SK-N-SH (cell line): ENCODE measurements at regions not wholly inside any gene's neighbourhood (a gene's known extent, or its start where the extent isn't known, plus 50 kb on each side); places are given as distances from the start of the nearest gene placed in this dataset.

Experiments used
- CTCF ChIA-PET: fragments of 300-600, 350-600 bp; formaldehyde crosslinking; extraction: SDS; loops from one replicate; lab custom pipeline; 2021; lab: Yijun Ruan, JAX
- POLR2A ChIA-PET: fragments of 350-600 bp; sonication (Branson Sonifier 250); formaldehyde crosslinking; extraction: SDS; loops from one replicate; lab custom pipeline; 2020; ENCODE audit warnings: antibody characterized with exemption, inconsistent platforms; lab: Yijun Ruan, JAX
- DNase-seq: peaks from one replicate; pipeline ENCODE4 v3.0.0; 2012
- H2AFZ ChIP-seq: fragments of 200-600 bp; sonication (generic); 2 replicates; pipeline ENCODE4 v1.8.1; 2016; ENCODE audit warnings: antibody characterized with exemption, mild to moderate bottlenecking, low read depth
- H3F3A ChIP-seq: fragments of 200-600 bp; sonication (generic); replicated peaks from 2 replicates; pipeline ENCODE3; 2016; ENCODE audit warnings: antibody characterized with exemption, mild to moderate bottlenecking; ENCODE audit not compliant: insufficient read depth
- H3K27ac ChIP-seq, 2 experiments: fragments of 200-500 bp in 1 of 2; fragments of 200-600 bp in 1 of 2; sonication (Bioruptor generic) in 1 of 2; sonication (generic), shearing (Covaris generic) in 1 of 2; 2 replicates each; pipeline versions ENCODE4 v1.5.1 to v1.6.1; 2014 to 2016; ENCODE audit warnings: low read depth in 2 of 2, inconsistent platforms in 1 of 2, low read length in 1 of 2, mild to moderate bottlenecking in 1 of 2, mixed read lengths in 1 of 2
- H3K27me3 ChIP-seq: fragments of 200-600 bp; sonication (generic), shearing (Covaris generic); 2 replicates; pipeline ENCODE4 v1.6.1; 2016; ENCODE audit warnings: mixed run types; ENCODE audit not compliant: insufficient read depth
- H3K36me3 ChIP-seq, 2 experiments: fragments of 200-500 bp in 1 of 2; fragments of 200-600 bp in 1 of 2; sonication (Bioruptor generic) in 1 of 2; sonication (generic) in 1 of 2; replicated peaks in 1 of 2; 2 replicates each; pipeline versions ENCODE3 to v1.5.1; 2014 to 2016; ENCODE audit warnings: low read length in 1 of 2, mild to moderate bottlenecking in 1 of 2; ENCODE audit not compliant: insufficient read depth in 2 of 2, control insufficient read depth in 1 of 2
- H3K4me1 ChIP-seq, 2 experiments: fragments of 200-500 bp in 1 of 2; fragments of 200-600 bp in 1 of 2; sonication (Bioruptor generic) in 1 of 2; sonication (generic), shearing (Covaris generic) in 1 of 2; 2 replicates each; pipeline versions ENCODE4 v1.5.1 to v1.6.1; 2014 to 2016; ENCODE audit warnings: low read depth in 1 of 2, low read length in 1 of 2, mixed run types in 1 of 2; ENCODE audit not compliant: insufficient read depth in 2 of 2, control insufficient read depth in 1 of 2
- H3K4me2 ChIP-seq: fragments of 200-600 bp; sonication (generic), shearing (Covaris generic); 2 replicates; pipeline ENCODE4 v1.6.1; 2017; ENCODE audit warnings: mixed run types
- H3K4me3 ChIP-seq, 2 experiments: fragments of 200-500 bp in 1 of 2; fragments of 200-600 bp in 1 of 2; sonication (Bioruptor generic) in 1 of 2; sonication (generic), shearing (Covaris generic) in 1 of 2; 2 replicates each; pipeline versions ENCODE4 v1.5.1 to v1.8.1; 2014 to 2016; ENCODE audit warnings: low read depth in 2 of 2, inconsistent platforms in 1 of 2, low read length in 1 of 2, mild to moderate bottlenecking in 1 of 2, mixed read lengths in 1 of 2, moderate library complexity in 1 of 2
- H3K79me2 ChIP-seq: fragments of 200-600 bp; sonication (generic); 2 replicates; pipeline ENCODE4 v1.8.1; 2017; ENCODE audit warnings: mild to moderate bottlenecking; ENCODE audit not compliant: insufficient read depth
- H3K9ac ChIP-seq: fragments of 200-600 bp; sonication (generic); 2 replicates; pipeline ENCODE4 v1.6.1; 2017; ENCODE audit warnings: mixed run types
- H3K9me2 ChIP-seq: fragments of 200-600 bp; sonication (generic); 2 replicates; pipeline ENCODE4 v1.6.1; 2017; ENCODE audit warnings: mixed run types
- H3K9me3 ChIP-seq: fragments of 200-600 bp; sonication (generic); 2 replicates; pipeline ENCODE4 v1.6.1; 2017; ENCODE audit warnings: mixed run types, mild to moderate bottlenecking, moderate library complexity
- H4K20me1 ChIP-seq: fragments of 200-600 bp; sonication (generic); 2 replicates; pipeline ENCODE4 v1.6.1; 2017; ENCODE audit warnings: mild to moderate bottlenecking, mixed run types; ENCODE audit not compliant: insufficient read depth
- CHD2 ChIP-seq: fragments of 150-350 bp; IDR thresholded peaks from 2 replicates; pipeline ENCODE4 v1.6.1; 2018; ENCODE audit warnings: low read length; ENCODE audit not compliant: partially characterized antibody
- ELF1 ChIP-seq: IDR thresholded peaks from 2 replicates; pipeline ENCODE4 v1.4.0; 2012
- FOXJ3 ChIP-seq: sonication (generic); formaldehyde crosslinking; IDR thresholded peaks from 2 replicates; pipeline ENCODE4 v1.5.1; 2020; ENCODE audit warnings: mild to moderate bottlenecking, missing genetic modification reagents
- FOXM1 ChIP-seq: IDR thresholded peaks from 2 replicates; pipeline ENCODE4 v1.4.0; 2012; ENCODE audit warnings: low read depth, mild to moderate bottlenecking
- IRF3 ChIP-seq: fragments of 150-350 bp; IDR thresholded peaks from 2 replicates; pipeline ENCODE4 v1.6.1; 2016; ENCODE audit warnings: mild to moderate bottlenecking, low read depth, low read length
- NRF1 ChIP-seq: IDR thresholded peaks from 2 replicates; pipeline ENCODE4 v1.6.1; 2012; ENCODE audit warnings: low read depth, mild to moderate bottlenecking, low read length
- POLR2AphosphoS5 ChIP-seq: IDR thresholded peaks from 2 replicates; pipeline ENCODE4 v1.6.1; 2012; ENCODE audit warnings: low read depth, low read length
- RAD21 ChIP-seq: IDR thresholded peaks from 2 replicates; pipeline ENCODE4 v1.6.1; 2012; ENCODE audit warnings: mild to moderate bottlenecking, low read length
- SIN3A ChIP-seq: IDR thresholded peaks from 2 replicates; pipeline ENCODE4 v1.6.1; 2012; ENCODE audit warnings: low read depth, mild to moderate bottlenecking, low read length, moderate library complexity, borderline replicate concordance
- TAF1 ChIP-seq: IDR thresholded peaks from 2 replicates; pipeline ENCODE4 v1.6.1; 2012; ENCODE audit warnings: low read depth, mild to moderate bottlenecking, low read length, moderate library complexity, borderline replicate concordance
- TCF12 ChIP-seq: IDR thresholded peaks from 2 replicates; pipeline ENCODE4 v1.4.0; 2012
- TEAD4 ChIP-seq: IDR thresholded peaks from 2 replicates; pipeline ENCODE4 v1.4.0; 2012; ENCODE audit warnings: mild to moderate bottlenecking, borderline replicate concordance; ENCODE audit not compliant: insufficient read depth
- USF1 ChIP-seq: IDR thresholded peaks from 2 replicates; pipeline ENCODE4 v1.4.0; 2012; ENCODE audit warnings: low read depth, borderline replicate concordance
- YY1 ChIP-seq: IDR thresholded peaks from 2 replicates; pipeline ENCODE4 v1.4.0; 2012; ENCODE audit warnings: low read depth, mild to moderate bottlenecking
- WGBS: methylation state at CpG from one replicate; pipeline ENCODE4 v1.1.6; 2017; ENCODE audit warnings: low lambda C conversion rate; 5-methylcytosine and 5-hydroxymethylcytosine counted together

GRCh38 chr12:29879606-29880308, 96.0 kb upstream of the TMTC1 start:
- Histone ChIP-seq H3K36me3 (no peaks in the 10 kb centered on the region), H3K9me2 (no peaks in the 10 kb centered on the region), H3K9me3 (no peaks in the 10 kb centered on the region), H3K27ac (no peak overlapping the region), H3K79me2 (no peaks in the 10 kb centered on the region), H3K4me1 (no peaks in the 10 kb centered on the region), H3K4me3 (no peak overlapping the region), H3F3A (no peaks in the 10 kb centered on the region), H4K20me1 (no peaks in the 10 kb centered on the region), H2AFZ (no peak overlapping the region), H3K9ac (no peak overlapping the region), H3K27me3 (no peaks in the 10 kb centered on the region), H3K4me2 (no peak overlapping the region)
- ChIA-PET CTCF (interaction anchor here (1.9 kb wide), 1 partner anchor 10 kb away, joined by 7 read pairs; no protein-coding TSS in a partner anchor), POLR2A (no interaction called here)
- DNase-seq = no peak
- WGBS = 66% methylated on average over 4 of the region's 4 CpGs
- TF ChIP-seq TEAD4 = no peak
- no peak for TF ChIP-seq YY1
- TF ChIP-seq TAF1 = no peak
- no peak for TF ChIP-seq ELF1
- no peak for TF ChIP-seq FOXM1
- no peak for TF ChIP-seq CHD2
- TF ChIP-seq USF1 = no peak

GRCh38 chr12:29869946-29870345, 86.2 kb upstream of the TMTC1 start:
- 19% methylated on average over 1 of the region's 1 CpG for WGBS
- Histone ChIP-seq H2AFZ (no peak overlapping the region), H3K79me2 (no peaks in the 10 kb centered on the region), H3F3A (no peaks in the 10 kb centered on the region), H3K4me3 (no peak overlapping the region), H3K4me1 (no peaks in the 10 kb centered on the region), H3K27ac (no peak overlapping the region), H3K9ac (no peak overlapping the region), H3K36me3 (no peaks in the 10 kb centered on the region), H3K4me2 (no peak overlapping the region), H3K27me3 (no peaks in the 10 kb centered on the region), H4K20me1 (no peaks in the 10 kb centered on the region), H3K9me2 (no peaks in the 10 kb centered on the region), H3K9me3 (no peaks in the 10 kb centered on the region)
- ChIA-PET POLR2A (no interaction called here), CTCF (interaction anchor here (1.2 to 1.5 kb wide), 2 partner anchors 10 to 20 kb away, joined by 3 read pairs; no protein-coding TSS in a partner anchor)
- no peak for TF ChIP-seq IRF3
- no peak for TF ChIP-seq RAD21
- no peak for TF ChIP-seq FOXJ3 (CRISPR knock-in tag)
- TF ChIP-seq TCF12 = no peak
- TF ChIP-seq NRF1 = no peak
- TF ChIP-seq POLR2AphosphoS5 = no peak
- TF ChIP-seq SIN3A = no peak
- no peak for DNase-seq
